A549 (cell line): ENCODE measurements at regions not wholly inside any gene's neighbourhood (a gene's known extent, or its start where the extent isn't known, plus 50 kb on each side); places are given as distances from the start of the nearest gene placed in this dataset.

ENCODE experiments used
- EP300 ChIP-seq, 2 experiments: fragments of >200 bp; sonication (Bioruptor Twin); formaldehyde crosslinking; IDR thresholded peaks; 2 replicates in 1 of 2; 3 replicates in 1 of 2; pipeline ENCODE4 v1.6.1; 2016 to 2017
- KDM5A ChIP-seq: fragments of 200-600 bp; sonication (generic); IDR thresholded peaks from 2 replicates; pipeline ENCODE4 v1.6.1; 2016; ENCODE audit warnings: antibody characterized with exemption, mild to moderate bottlenecking
- MYC ChIP-seq: IDR thresholded peaks from 2 replicates; pipeline ENCODE4 v1.6.1; 2012; ENCODE audit warnings: mild to moderate bottlenecking, inconsistent platforms, low read length, improper control_type of control experiment, borderline replicate concordance
- NR3C1 ChIP-seq: fragments of >200 bp; sonication (Bioruptor Twin); formaldehyde crosslinking; IDR thresholded peaks from 3 replicates; pipeline ENCODE4 v1.6.1; 2017
- POLR2A ChIP-seq: IDR thresholded peaks from 2 replicates; pipeline ENCODE4 v1.6.1; 2012; ENCODE audit warnings: mild to moderate bottlenecking, low read length
- RAD21 ChIP-seq, 2 experiments: fragments of >200 bp in 1 of 2; sonication (Bioruptor Twin) in 1 of 2; formaldehyde crosslinking in 1 of 2; IDR thresholded peaks in 1 of 2; conservative IDR thresholded peaks in 1 of 2; 2 replicates in 1 of 2; 3 replicates in 1 of 2; pipeline ENCODE4 v1.6.1; 2012 to 2018; ENCODE audit warnings: inconsistent platforms in 1 of 2
- SMC3 ChIP-seq: fragments of >200 bp; sonication (Bioruptor Twin); formaldehyde crosslinking; IDR thresholded peaks from 3 replicates; pipeline ENCODE4 v1.6.1; 2018; ENCODE audit warnings: inconsistent platforms
- TF ChIP-seq, protein P1 (sequence below): fragments of >200 bp; sonication (Bioruptor Twin); formaldehyde crosslinking; IDR thresholded peaks from 3 replicates; pipeline ENCODE4 v1.5.1; 2016
- TF ChIP-seq, protein P2 (sequence below): IDR thresholded peaks from 2 replicates; pipeline ENCODE4 v1.6.1; 2012
- TF ChIP-seq, protein P3 (sequence below): fragments of 450-650 bp; IDR thresholded peaks from 2 replicates; pipeline ENCODE4 v1.6.1; 2014; ENCODE audit warnings: antibody characterized with exemption
- TF ChIP-seq, protein P4 (sequence below): fragments of 150-350 bp; IDR thresholded peaks from 2 replicates; pipeline ENCODE4 v1.6.1; 2014; ENCODE audit warnings: low read depth, mild to moderate bottlenecking, low read length

DNA sequence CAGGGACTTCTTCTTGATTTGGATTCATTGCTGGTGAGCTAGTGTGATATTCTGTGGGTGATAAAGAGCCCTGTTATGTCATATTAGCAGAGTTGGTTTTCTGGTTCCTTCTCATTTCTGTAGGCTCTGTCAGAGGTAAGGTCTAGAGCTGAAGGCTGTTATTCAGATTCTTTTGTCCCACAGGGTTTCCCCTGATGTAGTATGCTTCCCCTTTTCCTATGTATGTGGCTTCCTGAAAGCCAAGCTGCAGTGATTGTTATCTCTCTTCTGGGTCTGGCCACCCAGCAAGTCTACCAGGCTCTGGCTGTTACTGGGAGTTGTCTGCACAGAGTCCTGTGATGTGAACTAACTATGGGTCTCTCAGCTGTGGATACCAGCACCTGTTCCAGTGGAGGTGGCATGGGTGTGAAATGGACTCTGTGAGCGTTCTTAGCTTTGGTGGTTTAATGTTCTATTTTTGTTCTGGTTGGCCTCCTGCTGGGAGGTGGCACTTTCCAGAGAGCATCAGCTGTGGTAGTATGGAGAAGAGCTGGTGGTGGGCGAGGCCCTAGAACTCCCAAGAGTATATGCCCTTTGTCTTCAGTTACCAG, 373.7 kb downstream of the AR start:
- TF ChIP-seq KDM5A = no peak
- TF ChIP-seq, protein P1, sequence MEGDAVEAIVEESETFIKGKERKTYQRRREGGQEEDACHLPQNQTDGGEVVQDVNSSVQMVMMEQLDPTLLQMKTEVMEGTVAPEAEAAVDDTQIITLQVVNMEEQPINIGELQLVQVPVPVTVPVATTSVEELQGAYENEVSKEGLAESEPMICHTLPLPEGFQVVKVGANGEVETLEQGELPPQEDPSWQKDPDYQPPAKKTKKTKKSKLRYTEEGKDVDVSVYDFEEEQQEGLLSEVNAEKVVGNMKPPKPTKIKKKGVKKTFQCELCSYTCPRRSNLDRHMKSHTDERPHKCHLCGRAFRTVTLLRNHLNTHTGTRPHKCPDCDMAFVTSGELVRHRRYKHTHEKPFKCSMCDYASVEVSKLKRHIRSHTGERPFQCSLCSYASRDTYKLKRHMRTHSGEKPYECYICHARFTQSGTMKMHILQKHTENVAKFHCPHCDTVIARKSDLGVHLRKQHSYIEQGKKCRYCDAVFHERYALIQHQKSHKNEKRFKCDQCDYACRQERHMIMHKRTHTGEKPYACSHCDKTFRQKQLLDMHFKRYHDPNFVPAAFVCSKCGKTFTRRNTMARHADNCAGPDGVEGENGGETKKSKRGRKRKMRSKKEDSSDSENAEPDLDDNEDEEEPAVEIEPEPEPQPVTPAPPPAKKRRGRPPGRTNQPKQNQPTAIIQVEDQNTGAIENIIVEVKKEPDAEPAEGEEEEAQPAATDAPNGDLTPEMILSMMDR = no peak
- TF ChIP-seq RAD21 (conservative IDR thresholded peaks at IDR 0.05 in 1 of 2, IDR thresholded peaks at IDR 0.05 in 1 of 2) = no peak
- TF ChIP-seq, protein P2, sequence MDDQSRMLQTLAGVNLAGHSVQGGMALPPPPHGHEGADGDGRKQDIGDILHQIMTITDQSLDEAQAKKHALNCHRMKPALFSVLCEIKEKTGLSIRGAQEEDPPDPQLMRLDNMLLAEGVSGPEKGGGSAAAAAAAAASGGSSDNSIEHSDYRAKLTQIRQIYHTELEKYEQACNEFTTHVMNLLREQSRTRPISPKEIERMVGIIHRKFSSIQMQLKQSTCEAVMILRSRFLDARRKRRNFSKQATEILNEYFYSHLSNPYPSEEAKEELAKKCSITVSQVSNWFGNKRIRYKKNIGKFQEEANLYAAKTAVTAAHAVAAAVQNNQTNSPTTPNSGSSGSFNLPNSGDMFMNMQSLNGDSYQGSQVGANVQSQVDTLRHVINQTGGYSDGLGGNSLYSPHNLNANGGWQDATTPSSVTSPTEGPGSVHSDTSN = no peak
- no peak for TF ChIP-seq SMC3
- TF ChIP-seq, protein P3, sequence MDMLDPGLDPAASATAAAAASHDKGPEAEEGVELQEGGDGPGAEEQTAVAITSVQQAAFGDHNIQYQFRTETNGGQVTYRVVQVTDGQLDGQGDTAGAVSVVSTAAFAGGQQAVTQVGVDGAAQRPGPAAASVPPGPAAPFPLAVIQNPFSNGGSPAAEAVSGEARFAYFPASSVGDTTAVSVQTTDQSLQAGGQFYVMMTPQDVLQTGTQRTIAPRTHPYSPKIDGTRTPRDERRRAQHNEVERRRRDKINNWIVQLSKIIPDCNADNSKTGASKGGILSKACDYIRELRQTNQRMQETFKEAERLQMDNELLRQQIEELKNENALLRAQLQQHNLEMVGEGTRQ = no peak
- no peak for TF ChIP-seq POLR2A
- TF ChIP-seq, protein P4, sequence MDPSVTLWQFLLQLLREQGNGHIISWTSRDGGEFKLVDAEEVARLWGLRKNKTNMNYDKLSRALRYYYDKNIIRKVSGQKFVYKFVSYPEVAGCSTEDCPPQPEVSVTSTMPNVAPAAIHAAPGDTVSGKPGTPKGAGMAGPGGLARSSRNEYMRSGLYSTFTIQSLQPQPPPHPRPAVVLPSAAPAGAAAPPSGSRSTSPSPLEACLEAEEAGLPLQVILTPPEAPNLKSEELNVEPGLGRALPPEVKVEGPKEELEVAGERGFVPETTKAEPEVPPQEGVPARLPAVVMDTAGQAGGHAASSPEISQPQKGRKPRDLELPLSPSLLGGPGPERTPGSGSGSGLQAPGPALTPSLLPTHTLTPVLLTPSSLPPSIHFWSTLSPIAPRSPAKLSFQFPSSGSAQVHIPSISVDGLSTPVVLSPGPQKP = no peak
- TF ChIP-seq NR3C1 = no peak
- no peak for TF ChIP-seq EP300 (IDR thresholded peaks at IDR 0.05)
- no peak for TF ChIP-seq MYC
